Fibroblast of upper back skin (primary cell): ENCODE measurements at regions not wholly inside any gene's neighbourhood (a gene's known extent, or its start where the extent isn't known, plus 50 kb on each side); places are given as distances from the start of the nearest gene placed in this dataset.

Experiments used
- DNase-seq: peaks from one replicate; pipeline ENCODE4 v3.0.0-alpha.2; 2013

GRCh38 chr10:88136712-88137111 lies 273.3 kb downstream of the PTEN start:
- DNase-seq: no peak

DNA sequence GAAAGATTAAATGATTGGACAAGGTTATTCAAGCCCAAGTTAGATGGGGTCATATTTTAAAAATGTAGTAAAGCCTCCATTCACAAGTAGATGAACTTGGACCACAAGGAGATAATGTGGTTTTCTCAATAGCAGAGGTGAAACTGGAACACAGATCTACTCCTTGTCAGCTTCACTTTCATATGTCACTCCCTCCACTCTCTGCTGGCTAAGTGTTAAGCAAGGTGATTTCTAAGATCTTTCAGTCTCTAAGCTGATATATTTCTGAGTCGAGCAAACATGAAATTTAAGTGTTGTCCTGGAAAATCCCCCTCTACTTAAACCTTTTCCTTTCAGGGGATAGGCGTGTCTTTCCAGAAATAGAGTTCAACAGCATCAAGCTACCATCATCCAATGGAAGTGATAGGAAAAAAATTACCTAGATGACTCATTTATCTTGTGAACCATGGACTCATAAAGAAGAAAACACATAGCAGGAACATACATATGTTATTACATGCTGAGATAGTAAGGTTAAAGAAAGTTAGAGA lies 275.0 kb downstream of the PTEN start:
- no peak for DNase-seq

GRCh38 chr10:88147000-88147798 lies 283.8 kb downstream of the PTEN start:
- no peak for DNase-seq

- peak; percentile 47 for DNase-seq
Observed at GRCh38 chr10:88149906-88150305, 286.5 kb downstream of the PTEN start.

DNA sequence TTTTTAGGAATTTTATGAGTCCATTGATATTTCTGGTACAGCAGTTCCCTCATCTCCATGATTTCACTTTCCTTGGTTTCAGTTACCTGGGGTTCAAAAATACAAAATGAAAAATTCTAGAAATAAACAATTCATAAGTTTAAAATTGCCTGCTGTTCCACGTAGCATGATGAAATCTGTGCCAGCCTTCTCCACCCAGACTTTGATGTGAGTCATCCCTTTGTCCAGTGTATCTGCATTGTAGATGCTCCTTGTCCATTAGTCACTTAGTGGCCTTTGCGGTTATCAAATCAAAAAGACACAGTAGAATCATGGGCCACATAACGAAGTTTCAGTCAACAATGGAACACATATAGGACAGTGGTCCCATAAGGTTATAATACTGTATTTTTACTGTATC lies 286.9 kb downstream of the PTEN start:
- DNase-seq: peak; percentile 42

- peak; percentile 95 for DNase-seq
Observed at GRCh38 chr10:88152728-88153133, 289.3 kb downstream of the PTEN start.

DNA sequence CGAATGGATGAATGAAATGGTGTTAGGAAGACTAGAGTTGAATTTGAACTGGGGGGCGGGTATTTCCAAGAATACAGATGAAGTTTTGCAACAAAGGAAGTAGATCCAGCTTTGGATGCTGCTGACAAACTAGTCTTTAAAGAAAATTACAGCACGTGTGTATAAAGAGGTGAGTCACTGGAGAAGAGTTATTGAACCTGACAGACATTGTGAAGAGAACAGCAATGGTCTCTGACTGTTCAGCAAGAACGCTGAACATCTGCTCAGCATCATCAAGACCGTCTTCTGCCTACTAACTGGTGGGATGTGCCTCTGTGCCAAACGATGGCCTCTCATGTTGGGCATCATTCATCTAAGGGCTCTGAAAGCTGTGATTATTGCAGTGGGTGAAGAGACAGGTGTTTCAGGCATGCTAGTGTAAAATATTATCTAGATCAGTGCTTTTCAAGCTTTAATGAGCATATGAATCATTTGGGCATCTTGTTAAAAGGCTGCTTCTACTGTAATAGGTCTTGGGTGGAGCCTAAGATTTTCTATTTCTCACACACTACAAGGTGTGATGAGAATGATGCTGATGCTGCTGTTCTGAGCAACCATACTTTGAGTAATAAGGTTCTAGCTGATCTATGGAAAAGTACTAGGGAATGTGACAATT lies 291.3 kb downstream of the PTEN start:
- peak; percentile 68 for DNase-seq

DNA sequence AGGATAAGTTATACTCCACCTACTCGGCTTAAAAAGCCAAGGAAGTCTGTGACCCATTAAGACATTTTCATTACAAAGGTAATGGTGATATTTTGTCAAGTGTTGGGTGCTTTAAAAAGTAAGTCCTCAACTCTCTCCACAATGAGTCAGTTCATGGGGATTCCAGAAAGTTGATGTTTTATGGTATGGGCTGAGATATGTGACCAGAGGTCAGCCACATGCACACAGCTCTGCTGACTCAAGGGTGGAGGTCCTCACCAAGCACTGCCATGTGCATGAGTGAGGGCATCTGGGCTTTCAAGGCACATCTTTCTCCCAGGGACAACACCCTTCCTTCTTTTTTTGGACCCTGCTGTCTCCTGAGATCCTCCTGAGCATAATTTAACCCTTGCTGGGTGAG lies 292.9 kb downstream of the PTEN start:
- peak; percentile 77 for DNase-seq

DNA sequence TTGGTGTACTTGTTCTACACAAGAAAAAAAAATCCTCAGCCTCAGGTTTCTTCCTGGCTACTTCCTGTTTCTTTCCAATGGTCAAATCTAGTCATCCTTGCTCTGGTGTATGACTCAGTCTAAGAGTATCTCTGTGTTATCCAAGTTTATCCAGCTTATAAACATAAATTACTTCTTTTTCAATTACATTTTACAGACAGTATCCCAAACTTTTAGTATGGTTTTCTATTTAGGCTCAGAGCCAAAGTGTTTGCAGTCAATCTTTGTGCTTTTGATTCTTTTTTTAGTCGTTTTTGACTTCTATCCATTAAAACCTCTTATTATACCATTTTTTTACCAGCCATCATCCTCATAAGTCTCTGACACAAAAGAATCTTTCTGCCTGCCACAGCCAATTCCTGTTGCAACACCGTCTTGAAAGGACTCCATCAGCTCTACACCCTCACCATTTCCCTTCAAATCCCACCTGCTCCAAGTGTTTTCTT lies 294.6 kb downstream of the PTEN start:
- peak; percentile 94 for DNase-seq

GRCh38 chr10:88158526-88159122 lies 295.2 kb downstream of the PTEN start:
- DNase-seq: peak; percentile 29

DNA sequence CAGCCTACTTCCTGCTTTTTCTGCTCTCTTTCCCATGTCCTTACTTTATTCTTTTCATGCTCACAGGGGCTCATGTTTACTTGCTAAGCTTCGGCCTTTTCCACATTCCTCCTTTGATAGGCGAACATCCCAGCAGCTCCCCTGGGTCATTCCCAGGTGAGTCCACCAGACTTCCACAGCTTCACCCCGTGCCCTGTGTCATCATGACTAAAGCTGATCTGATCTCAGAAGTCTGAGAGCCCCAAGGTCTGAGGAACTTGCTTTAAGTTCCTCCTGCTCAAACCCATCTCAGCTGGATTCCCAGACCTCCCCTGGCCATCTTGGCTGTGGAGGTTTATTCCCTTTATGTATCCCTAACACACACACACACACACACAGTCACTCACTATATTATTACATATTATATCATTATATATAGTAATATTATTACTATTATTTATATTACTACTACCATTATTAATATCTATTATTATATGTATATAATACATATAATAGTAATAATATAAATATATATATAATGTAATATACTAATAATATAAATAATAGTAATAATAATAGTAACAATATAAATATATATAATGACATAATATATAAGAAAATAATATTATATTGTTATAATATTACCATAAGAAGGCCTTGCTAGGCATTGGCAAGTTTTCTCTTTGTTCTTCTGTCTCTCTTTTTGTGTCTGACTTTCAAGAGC lies 295.9 kb downstream of the PTEN start:
- DNase-seq: no peak

- no peak for DNase-seq
Observed at GRCh38 chr10:88161070-88161469, 297.6 kb downstream of the PTEN start.

DNA sequence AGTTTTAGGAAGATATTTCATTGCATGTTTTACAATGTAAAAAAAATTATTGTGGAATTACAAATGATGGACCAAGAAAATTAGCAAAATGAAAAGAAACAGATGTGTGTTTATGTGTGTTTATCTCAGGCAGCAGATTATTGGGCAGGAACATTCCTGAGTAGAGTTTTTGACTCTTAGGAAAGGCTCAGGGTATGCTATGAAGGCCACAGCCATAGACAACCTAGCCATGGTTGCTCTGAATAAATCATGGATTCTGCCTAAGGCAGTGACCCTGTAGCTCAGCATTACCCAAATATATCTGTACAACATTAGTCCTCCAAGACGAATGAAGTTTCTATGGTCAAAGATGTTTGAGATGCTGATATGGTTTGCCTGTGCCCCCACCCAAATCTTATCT lies 298.3 kb downstream of the PTEN start:
- no peak for DNase-seq

DNA sequence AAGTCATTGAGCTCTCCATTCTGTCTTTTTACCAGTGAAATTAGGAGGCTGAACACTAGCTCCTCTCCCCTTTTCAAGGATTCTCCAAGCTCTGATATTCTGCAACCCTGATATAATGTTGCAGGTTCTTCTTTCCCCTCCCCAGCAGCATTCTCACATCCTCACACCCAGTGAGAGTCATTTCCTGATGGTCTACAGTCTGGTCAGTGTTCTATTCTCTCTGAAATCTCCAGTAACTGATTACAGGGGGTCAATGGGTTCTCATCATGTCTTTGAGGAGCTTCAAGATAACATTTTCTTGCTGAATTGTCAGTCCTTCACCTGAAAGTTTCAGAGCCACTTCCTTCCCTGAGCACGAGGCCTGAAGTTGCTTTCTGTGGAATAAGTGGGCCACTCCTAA lies 299.4 kb downstream of the PTEN start:
- DNase-seq: no peak

GRCh38 chr10:88163572-88163971 lies 300.1 kb downstream of the PTEN start:
- no peak for DNase-seq

- no peak for DNase-seq
Observed at GRCh38 chr10:88164471-88164870, 301.0 kb downstream of the PTEN start.

DNA sequence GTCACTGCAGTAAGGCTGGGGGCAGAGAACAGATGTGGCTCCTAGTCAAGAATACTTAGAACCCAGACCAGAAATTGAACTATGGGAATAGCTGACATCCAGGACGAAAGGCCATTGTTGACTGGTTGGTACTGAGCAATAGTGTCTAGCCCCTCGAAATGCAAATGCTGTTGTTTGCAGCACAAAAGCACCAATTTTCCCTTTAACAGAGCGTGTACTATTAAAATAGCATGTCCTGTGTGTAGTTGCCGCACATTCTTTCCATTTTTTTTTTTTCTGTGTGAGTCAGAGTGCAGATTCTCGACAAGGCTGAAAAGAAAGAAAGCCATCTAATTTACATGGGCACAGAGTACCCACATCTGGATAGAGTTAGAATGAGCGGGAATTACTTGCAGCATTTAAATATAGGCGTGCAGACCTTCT lies 302.4 kb downstream of the PTEN start:
- DNase-seq: peak; percentile 91

DNA sequence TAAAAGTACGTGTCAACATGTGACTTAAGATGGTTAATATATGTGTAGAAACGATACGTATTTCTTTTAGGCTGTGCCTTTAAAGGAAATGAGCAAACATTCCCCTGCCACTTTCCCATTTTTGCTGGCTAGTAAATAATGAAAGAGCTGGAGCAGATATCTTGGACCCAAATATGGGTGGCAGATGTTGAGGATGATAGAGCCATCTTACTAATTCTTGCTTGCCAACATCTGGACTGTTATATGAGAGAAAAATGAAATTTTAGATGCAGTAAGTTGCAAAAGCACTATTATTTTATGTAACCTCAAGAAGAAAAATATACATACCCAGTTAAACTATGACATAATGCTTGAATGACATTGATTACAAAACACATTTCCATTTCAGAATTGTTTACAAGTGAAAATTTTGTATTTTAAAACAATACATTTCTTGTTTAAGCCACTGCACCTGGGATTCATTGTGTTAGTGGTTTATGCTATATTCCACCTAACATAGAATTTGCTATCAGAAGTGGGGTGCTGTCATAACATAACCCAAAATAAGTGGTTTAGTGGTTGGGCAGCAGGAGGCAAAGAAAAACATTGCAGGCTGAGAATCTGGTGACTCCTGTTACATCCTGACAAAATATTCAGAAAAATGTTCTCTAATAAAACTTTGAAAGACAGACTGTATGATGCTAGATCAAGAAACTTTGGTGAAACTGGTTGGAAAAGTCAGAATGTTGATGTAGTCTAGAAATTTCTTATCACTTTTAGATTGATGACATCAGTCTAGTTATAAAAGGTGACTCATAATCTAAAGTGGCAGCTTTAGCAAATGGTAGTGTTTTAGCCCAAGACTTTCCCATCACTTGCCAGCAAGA lies 305.0 kb downstream of the PTEN start:
- DNase-seq: no peak

- DNase-seq: no peak
Observed at GRCh38 chr10:88169037-88169319, 305.6 kb downstream of the PTEN start.

DNA sequence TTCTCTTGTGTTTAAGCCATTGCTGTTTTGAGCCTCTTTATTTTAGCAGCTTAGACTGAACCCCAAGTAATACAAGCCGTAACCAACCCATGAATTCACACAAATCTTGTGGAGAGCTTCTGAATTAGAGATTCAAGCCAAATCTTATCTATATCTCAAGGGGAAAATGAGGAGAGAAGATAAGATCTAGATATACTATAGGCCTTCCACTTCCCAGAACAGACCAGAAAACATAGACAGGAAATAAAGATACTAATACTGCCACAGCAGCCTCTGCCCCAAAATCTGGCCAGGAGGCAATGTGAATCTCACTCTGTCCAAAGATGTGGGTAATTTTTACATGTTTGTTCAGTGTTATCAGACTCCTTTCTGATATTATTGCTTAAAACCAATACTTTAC lies 307.2 kb downstream of the PTEN start:
- DNase-seq: no peak

DNA sequence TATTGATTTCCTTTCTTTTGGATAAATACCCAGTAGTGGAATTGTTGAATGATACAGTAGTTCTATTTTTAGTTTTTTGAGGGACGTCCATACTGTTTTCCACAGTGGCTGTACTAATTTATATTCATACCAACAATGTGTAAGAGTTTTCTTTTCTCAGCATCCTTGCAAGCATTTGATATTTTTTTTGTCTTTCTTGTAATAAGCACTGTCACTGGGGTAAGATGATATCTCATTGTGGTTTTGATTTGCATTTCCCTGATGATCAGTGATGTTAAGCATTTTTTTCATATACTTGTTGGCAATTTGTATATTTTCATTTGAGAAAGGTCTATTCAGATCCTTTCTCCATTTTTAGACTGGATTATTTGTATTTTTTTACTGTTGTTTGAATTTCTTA lies 308.7 kb downstream of the PTEN start:
- DNase-seq: no peak

- DNase-seq: no peak
Observed at GRCh38 chr10:88174391-88174790, 311.0 kb downstream of the PTEN start.
